BJ (cell line): ENCODE measurements at regions not wholly inside any gene's neighbourhood (a gene's known extent, or its start where the extent isn't known, plus 50 kb on each side); places are given as distances from the start of the nearest gene placed in this dataset.

ENCODE experiments used
- CTCF ChIA-PET: fragments of 350-600 bp; formaldehyde crosslinking; extraction: SDS; loops from one replicate; lab custom pipeline; 2021; ENCODE audit warnings: antibody characterized with exemption, inconsistent platforms; lab: Yijun Ruan, JAX
- POLR2A ChIA-PET: fragments of 300-600 bp; sonication (Branson Sonifier 250); formaldehyde crosslinking; extraction: SDS; loops from one replicate; lab custom pipeline; 2021; ENCODE audit warnings: antibody characterized with exemption; lab: Charles Lee
- DNase-seq: peaks from one replicate; pipeline ENCODE4 v3.0.0-alpha.2; 2011; ENCODE audit warnings: low read depth
- H3K27me3 ChIP-seq: 2 replicates; pipeline ENCODE4 v1.6.0; 2011; ENCODE audit warnings: low read length; ENCODE audit not compliant: control insufficient read depth, insufficient read depth
- H3K36me3 ChIP-seq: 2 replicates; pipeline ENCODE4 v1.5.1; 2011; ENCODE audit warnings: low read length; ENCODE audit not compliant: control insufficient read depth, insufficient read depth
- H3K4me3 ChIP-seq: 2 replicates; pipeline ENCODE4 v1.5.1; 2011; ENCODE audit warnings: low read depth, mild to moderate bottlenecking, control low read depth, low read length
- TF ChIP-seq, protein P1 (sequence below): IDR thresholded peaks from 2 replicates; pipeline ENCODE4 v1.5.1; 2011; ENCODE audit warnings: low read depth, mild to moderate bottlenecking, control low read depth, inconsistent platforms, low read length, moderate library complexity; ENCODE audit not compliant: insufficient read depth

- ChIA-PET CTCF (no interaction called here), POLR2A (no interaction called here)
- Histone ChIP-seq H3K36me3 (no peaks in the 10 kb centered on the region), H3K4me3 (no peak overlapping the region), H3K27me3 (no peaks in the 10 kb centered on the region)
- no peak for DNase-seq
- TF ChIP-seq, protein P1, sequence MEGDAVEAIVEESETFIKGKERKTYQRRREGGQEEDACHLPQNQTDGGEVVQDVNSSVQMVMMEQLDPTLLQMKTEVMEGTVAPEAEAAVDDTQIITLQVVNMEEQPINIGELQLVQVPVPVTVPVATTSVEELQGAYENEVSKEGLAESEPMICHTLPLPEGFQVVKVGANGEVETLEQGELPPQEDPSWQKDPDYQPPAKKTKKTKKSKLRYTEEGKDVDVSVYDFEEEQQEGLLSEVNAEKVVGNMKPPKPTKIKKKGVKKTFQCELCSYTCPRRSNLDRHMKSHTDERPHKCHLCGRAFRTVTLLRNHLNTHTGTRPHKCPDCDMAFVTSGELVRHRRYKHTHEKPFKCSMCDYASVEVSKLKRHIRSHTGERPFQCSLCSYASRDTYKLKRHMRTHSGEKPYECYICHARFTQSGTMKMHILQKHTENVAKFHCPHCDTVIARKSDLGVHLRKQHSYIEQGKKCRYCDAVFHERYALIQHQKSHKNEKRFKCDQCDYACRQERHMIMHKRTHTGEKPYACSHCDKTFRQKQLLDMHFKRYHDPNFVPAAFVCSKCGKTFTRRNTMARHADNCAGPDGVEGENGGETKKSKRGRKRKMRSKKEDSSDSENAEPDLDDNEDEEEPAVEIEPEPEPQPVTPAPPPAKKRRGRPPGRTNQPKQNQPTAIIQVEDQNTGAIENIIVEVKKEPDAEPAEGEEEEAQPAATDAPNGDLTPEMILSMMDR, result no peak
Observed at GRCh38 chr12:46442239-46442638, 69.7 kb upstream of the SLC38A2 start.

DNA sequence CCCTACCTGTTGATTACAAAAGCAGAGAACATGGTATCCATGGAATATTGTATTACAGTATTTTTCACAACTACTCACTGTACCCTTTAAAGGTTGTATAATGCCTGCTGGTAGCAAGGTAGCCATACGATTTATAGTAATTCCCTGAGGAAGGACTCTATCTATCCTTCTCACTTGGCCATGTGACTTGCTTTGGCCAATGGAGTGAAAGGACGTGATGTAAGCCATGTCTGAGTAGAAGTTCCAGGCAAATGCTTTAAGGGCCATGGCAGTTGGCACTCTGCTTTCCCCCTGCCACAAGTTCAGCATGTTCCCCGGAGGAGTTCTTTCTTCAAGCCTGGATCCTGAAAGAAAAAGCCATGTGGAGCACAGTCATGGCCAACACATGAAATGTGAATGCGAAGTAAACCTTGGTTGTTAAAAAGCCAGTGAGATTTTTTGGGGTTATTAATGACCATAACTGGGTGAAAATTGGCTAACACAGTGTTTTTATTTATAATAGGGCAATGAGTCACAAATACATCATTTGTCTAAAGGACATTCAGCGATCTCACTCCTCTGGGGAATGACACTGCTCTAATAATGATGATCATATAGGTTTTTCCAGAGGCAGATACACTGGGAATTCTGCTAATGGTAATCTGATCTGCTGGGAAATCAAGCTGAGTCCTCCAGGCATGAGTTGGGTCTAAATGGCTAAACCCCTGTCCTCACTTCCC is 67.4 kb upstream of the SLC38A2 start:
- TF ChIP-seq, protein P1, result no peak
- no peaks in the 10 kb centered on the region for H3K27me3 ChIP-seq
- ChIA-PET CTCF (no interaction called here), POLR2A (no interaction called here)
- no peak for DNase-seq
- H3K36me3 ChIP-seq, result no peaks in the 10 kb centered on the region
- no peak overlapping the region for H3K4me3 ChIP-seq

DNA sequence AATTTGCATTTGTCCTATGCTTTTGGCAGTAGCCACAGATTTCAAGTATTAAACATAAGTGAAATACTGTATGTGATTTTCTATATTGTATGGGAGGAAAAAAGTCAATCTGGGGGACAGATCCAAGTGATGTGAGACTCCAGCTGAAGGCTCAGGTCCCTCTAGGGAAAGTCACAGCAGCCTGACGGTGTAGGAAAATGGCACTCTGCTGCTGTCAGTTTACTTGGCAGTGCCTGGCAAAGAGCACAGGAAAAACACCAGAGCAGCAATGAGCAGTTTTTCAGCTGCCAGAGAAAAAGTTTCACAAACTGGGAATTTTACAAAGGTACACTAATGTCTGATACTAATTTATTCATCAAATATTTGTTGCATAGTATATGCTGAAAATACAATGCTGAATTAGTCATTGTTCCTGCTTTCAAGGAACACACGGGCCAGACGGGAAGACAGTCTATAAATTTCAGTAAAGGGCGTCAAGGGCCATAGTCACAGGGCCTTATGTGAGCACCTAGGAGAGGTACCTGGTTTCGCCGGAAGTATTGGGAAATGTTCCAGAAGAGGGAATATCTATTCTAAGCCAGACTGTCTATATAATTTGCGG is 66.2 kb upstream of the SLC38A2 start:
- ChIA-PET CTCF (no interaction called here), POLR2A (no interaction called here)
- DNase-seq, result no peak
- Histone ChIP-seq H3K36me3 (no peaks in the 10 kb centered on the region), H3K4me3 (no peak overlapping the region), H3K27me3 (no peaks in the 10 kb centered on the region)
- TF ChIP-seq, protein P1, result no peak

DNA sequence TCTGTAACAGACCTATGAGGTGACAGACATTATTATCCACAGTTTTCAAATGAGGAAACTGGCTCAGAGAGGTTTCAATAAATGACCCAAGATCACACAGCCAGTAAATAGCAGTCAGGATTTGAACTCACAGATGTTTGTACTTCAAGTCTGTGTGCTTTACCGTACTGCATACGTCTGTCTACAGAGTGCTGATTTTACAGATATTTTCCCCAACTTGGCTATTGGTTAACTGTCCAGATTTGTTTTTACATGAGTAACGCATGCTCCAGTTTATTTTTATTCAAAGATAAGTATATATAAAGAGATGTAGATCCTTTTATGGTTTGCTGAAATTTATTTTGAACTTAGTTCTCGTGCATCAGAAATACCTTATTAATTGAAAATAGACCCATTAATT is 65.7 kb upstream of the SLC38A2 start:
- no peaks in the 10 kb centered on the region for H3K36me3 ChIP-seq
- H3K4me3 ChIP-seq, result no peak overlapping the region
- no peaks in the 10 kb centered on the region for H3K27me3 ChIP-seq
- DNase-seq, result no peak
- CTCF ChIA-PET, result no interaction called here
- POLR2A ChIA-PET, result no interaction called here
- TF ChIP-seq, protein P1, result no peak

- no peak overlapping the region for H3K4me3 ChIP-seq
- H3K36me3 ChIP-seq, result no peaks in the 10 kb centered on the region
- no peaks in the 10 kb centered on the region for H3K27me3 ChIP-seq
- DNase-seq, result no peak
- TF ChIP-seq, protein P1, result no peak
- POLR2A ChIA-PET, result no interaction called here
- CTCF ChIA-PET, result no interaction called here
Observed at GRCh38 chr12:46437469-46437868, 64.9 kb upstream of the SLC38A2 start.
